ENCODE measurements at regions not wholly inside any gene's neighbourhood (a gene's known extent, or its start where the extent isn't known, plus 50 kb on each side); places are given as distances from the start of the nearest gene placed in this dataset.

DNA sequence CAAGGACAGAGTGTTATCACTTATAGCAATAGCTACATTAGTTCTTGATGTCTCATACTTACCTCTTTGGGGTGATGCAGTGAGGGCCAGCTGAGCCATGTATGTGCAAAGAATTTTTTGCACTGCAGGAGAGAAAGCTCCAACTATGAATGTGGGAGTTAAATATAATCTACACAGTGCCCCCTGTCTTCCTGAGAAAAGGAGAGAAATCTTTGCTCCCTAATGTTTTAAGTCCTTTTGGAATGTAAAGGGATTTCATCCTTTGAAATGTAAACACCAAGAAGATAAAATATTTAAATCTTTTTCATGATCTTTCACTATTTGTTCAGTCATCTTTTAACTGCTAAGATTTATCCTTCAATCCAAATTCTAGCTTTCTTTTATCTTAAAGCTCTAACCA lies 822.1 kb downstream of the TENT5A start (continued):
- TF ChIP-seq NPAS2 (CRISPR knock-in tag; IDR thresholded peaks at IDR 0.05; ENCODE audit: borderline replicate concordance), result no peak
- TF ChIP-seq CEBPB (IDR thresholded peaks at IDR 0.05), result no peak
- TF ChIP-seq MAFK (IDR thresholded peaks at IDR 0.05; ENCODE audit: partially characterized antibody), result no peak
- no peak for TF ChIP-seq EP300 (IDR thresholded peaks at IDR 0.05)

DNA sequence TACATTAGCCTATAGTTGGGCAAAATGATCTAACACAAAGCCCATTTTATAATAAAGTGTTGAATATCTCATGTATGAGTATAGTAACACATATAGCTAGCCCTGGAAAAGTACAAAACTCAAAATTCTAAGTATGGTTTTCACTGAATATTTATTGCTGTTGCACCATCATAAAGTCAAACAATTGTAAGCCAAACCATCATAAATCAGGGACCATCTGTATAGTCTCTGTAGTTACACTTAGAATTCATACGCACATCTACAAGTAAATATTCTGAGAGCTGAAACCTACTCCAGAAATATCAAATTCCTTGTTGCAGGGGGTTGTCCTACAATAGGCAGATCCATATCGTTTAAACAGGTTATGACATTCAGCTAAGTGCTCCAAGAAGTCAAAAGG lies 817.3 kb downstream of the BCKDHB start:
- FAIRE-seq (no peak), ATAC-seq (no peak), DNase-seq (ENCODE audit: low read depth in 1 of 2, low spot score in 1 of 2) (no peak)
- Histone ChIP-seq H3K4me2 (no peak overlapping the region), H3K27ac (no peak overlapping the region), H3K9me3 (no peaks in the 10 kb centered on the region), H3K4me3 (no peak overlapping the region), H3K4me1 (no peaks in the 10 kb centered on the region)
- ChIA-PET POLR2A (no interaction called here), CTCF (no interaction called here)
- 41% methylated on average over 2 of the region's 2 CpGs for WGBS (ENCODE audit: missing lambda C conversion rate)
- TF ChIP-seq RAD21 (conservative IDR thresholded peaks at IDR 0.05 in 1 of 2, IDR thresholded peaks at IDR 0.05 in 1 of 2), result no peak
- TF ChIP-seq PBX3 (IDR thresholded peaks at IDR 0.05), result no peak
- TF ChIP-seq MAFK (IDR thresholded peaks at IDR 0.05; ENCODE audit: partially characterized antibody), result no peak
- TF ChIP-seq, protein P1, sequence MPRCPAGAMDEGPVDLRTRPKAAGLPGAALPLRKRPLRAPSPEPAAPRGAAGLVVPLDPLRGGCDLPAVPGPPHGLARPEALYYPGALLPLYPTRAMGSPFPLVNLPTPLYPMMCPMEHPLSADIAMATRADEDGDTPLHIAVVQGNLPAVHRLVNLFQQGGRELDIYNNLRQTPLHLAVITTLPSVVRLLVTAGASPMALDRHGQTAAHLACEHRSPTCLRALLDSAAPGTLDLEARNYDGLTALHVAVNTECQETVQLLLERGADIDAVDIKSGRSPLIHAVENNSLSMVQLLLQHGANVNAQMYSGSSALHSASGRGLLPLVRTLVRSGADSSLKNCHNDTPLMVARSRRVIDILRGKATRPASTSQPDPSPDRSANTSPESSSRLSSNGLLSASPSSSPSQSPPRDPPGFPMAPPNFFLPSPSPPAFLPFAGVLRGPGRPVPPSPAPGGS (IDR thresholded peaks at IDR 0.05), result no peak
- no peak for TF ChIP-seq CHD2 (IDR thresholded peaks at IDR 0.05; ENCODE audit: low read length, partially characterized antibody)
- no peak for TF ChIP-seq HES2 (IDR thresholded peaks at IDR 0.05)
- no peak for TF ChIP-seq FOSB (CRISPR knock-in tag; IDR thresholded peaks at IDR 0.05)
- TF ChIP-seq NFE2L2 (conservative IDR thresholded peaks at IDR 0.05; ENCODE audit: low read length), result no peak
- no peak for TF ChIP-seq HOXA7 (CRISPR knock-in tag; IDR thresholded peaks at IDR 0.05)
- TF ChIP-seq EP300 (IDR thresholded peaks at IDR 0.05), result no peak
- TF ChIP-seq KDM1A (IDR thresholded peaks at IDR 0.05; ENCODE audit: low read depth), result no peak
- TF ChIP-seq ZNF302 (CRISPR knock-in tag; IDR thresholded peaks at IDR 0.05), result no peak
- TF ChIP-seq, protein P2, sequence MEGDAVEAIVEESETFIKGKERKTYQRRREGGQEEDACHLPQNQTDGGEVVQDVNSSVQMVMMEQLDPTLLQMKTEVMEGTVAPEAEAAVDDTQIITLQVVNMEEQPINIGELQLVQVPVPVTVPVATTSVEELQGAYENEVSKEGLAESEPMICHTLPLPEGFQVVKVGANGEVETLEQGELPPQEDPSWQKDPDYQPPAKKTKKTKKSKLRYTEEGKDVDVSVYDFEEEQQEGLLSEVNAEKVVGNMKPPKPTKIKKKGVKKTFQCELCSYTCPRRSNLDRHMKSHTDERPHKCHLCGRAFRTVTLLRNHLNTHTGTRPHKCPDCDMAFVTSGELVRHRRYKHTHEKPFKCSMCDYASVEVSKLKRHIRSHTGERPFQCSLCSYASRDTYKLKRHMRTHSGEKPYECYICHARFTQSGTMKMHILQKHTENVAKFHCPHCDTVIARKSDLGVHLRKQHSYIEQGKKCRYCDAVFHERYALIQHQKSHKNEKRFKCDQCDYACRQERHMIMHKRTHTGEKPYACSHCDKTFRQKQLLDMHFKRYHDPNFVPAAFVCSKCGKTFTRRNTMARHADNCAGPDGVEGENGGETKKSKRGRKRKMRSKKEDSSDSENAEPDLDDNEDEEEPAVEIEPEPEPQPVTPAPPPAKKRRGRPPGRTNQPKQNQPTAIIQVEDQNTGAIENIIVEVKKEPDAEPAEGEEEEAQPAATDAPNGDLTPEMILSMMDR (IDR thresholded peaks at IDR 0.05), result no peak
- TF ChIP-seq ZFP36 (IDR thresholded peaks at IDR 0.05; ENCODE audit: borderline replicate concordance, partially characterized antibody), result no peak
- TF ChIP-seq FOXS1 (CRISPR knock-in tag; IDR thresholded peaks at IDR 0.05), result no peak
- no peak for TF ChIP-seq CBX2 (IDR thresholded peaks at IDR 0.05; ENCODE audit: borderline replicate concordance, low read depth)
- TF ChIP-seq BHLHE40 (IDR thresholded peaks at IDR 0.05; ENCODE audit: low read depth, low read length), result no peak

DNA sequence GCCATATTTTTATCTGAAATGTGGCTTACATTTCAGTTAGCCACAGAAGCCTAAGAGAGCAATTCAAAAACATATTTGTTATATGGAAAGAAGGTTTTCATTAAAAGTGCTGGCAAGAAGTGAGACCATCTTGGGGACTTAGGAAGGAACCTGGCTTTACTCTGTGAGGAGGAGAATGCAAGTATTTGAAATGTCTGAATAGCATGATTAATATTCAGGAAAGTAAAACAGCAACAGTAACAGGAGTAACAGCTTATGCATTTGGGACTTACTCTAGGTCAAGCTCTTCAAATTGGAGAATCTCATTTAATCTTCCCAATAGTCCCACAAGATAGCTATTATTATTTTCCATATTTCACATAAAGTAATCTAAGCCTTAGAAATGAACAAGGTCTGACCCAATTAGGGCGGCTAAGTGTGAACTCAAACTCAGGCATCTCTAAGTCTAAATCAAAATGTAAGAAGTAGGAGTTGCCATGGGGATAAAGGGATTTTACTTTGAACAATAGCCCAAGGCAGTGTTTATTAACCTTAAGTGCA lies 816.5 kb downstream of the BCKDHB start:
- H3K9me3 ChIP-seq, result no peaks in the 10 kb centered on the region
- 35% methylated on average over 1 of the region's 1 CpG for WGBS (ENCODE audit: missing lambda C conversion rate)

More for the DNA sequence above, 816.5 kb downstream of the BCKDHB start:
- H3K4me1 ChIP-seq, result no peaks in the 10 kb centered on the region
- no peak overlapping the region for H3K4me3 ChIP-seq
- ChIA-PET POLR2A (no interaction called here), CTCF (no interaction called here)
- DNase-seq (ENCODE audit: low read depth in 1 of 2, low spot score in 1 of 2), result no peak
- ATAC-seq, result no peak
- FAIRE-seq, result no peak
- no peak overlapping the region for H3K4me2 ChIP-seq
- TF ChIP-seq CHD2 (IDR thresholded peaks at IDR 0.05; ENCODE audit: low read length, partially characterized antibody) (no peak), SREBF2 (IDR thresholded peaks at IDR 0.05) (no peak), PBX3 (IDR thresholded peaks at IDR 0.05) (no peak), KDM1A (IDR thresholded peaks at IDR 0.05; ENCODE audit: low read depth) (no peak), NPAS2 (CRISPR knock-in tag; IDR thresholded peaks at IDR 0.05; ENCODE audit: borderline replicate concordance) (no peak), HOXB13 (CRISPR knock-in tag; IDR thresholded peaks at IDR 0.05; ENCODE audit: low read depth) (no peak), REST (IDR thresholded peaks at IDR 0.05) (no peak), HEYL (CRISPR knock-in tag; IDR thresholded peaks at IDR 0.05) (no peak), POLR2AphosphoS2 (conservative IDR thresholded peaks at IDR 0.05; ENCODE audit: low read length) (no peak), HDAC2 (IDR thresholded peaks at IDR 0.05) (no peak), JUN (IDR thresholded peaks at IDR 0.05) (no peak), JUNB (IDR thresholded peaks at IDR 0.05) (no peak), ZC3H11A (IDR thresholded peaks at IDR 0.05) (no peak), EP300 (IDR thresholded peaks at IDR 0.05) (no peak)
- no peak overlapping the region for H3K27ac ChIP-seq
